Upper lobe of left lung (tissue), 4 donors: ENCODE measurements at regions not wholly inside any gene's neighbourhood (a gene's known extent, or its start where the extent isn't known, plus 50 kb on each side); places are given as distances from the start of the nearest gene placed in this dataset.

Source experiments
- POLR2A ChIP-seq, 4 donors: fragments of 450-650 bp; IDR thresholded peaks; one replicate each; pipeline ENCODE4 v1.5.1; 2016 to 2017; ENCODE audit warnings: antibody characterized with exemption in 4 of 4, mild to moderate bottlenecking in 2 of 4
- POLR2AphosphoS5 ChIP-seq, 2 donors: sonication (generic); formaldehyde crosslinking; IDR thresholded peaks; one replicate each; pipeline ENCODE4 v1.5.1; 2017; ENCODE audit warnings: antibody characterized with exemption in 2 of 2

- TF ChIP-seq POLR2A (IDR thresholded peaks at IDR 0.05) (no peak), POLR2AphosphoS5 (IDR thresholded peaks at IDR 0.05) (no peak)
These were observed 67.5 kb upstream of the BTG1 start for GRCh38 chr12:92213166-92213565.
